HEK293 (cell line): ENCODE measurements at regions not wholly inside any gene's neighbourhood (a gene's known extent, or its start where the extent isn't known, plus 50 kb on each side); places are given as distances from the start of the nearest gene placed in this dataset.

Experiments used
- CTCF ChIP-seq: fragments of 450-650 bp; formaldehyde crosslinking; IDR thresholded peaks from 2 replicates; pipeline ENCODE4 v1.5.1; 2016; ENCODE audit warnings: missing biosample characterization, missing genetic modification characterization
- GLIS1 ChIP-seq: fragments of 450-650 bp; formaldehyde crosslinking; IDR thresholded peaks from 2 replicates; pipeline ENCODE4 v1.5.1; 2016; ENCODE audit warnings: missing biosample characterization, missing genetic modification characterization
- REPIN1 ChIP-seq: fragments of 450-650 bp; formaldehyde crosslinking; IDR thresholded peaks from 2 replicates; pipeline ENCODE4 v1.5.1; 2017; ENCODE audit warnings: missing biosample characterization, missing genetic modification characterization, low read depth
- REST ChIP-seq: fragments of 450-650 bp; formaldehyde crosslinking; IDR thresholded peaks from 2 replicates; pipeline ENCODE4 v1.5.1; 2016; ENCODE audit warnings: missing biosample characterization, missing genetic modification characterization
- YY1 ChIP-seq: fragments of 450-650 bp; formaldehyde crosslinking; IDR thresholded peaks from 2 replicates; pipeline ENCODE4 v1.5.1; 2018; ENCODE audit warnings: missing biosample characterization, missing genetic modification characterization
- ZBTB44 ChIP-seq: fragments of 450-650 bp; IDR thresholded peaks from 2 replicates; pipeline ENCODE4 v1.5.1; 2018; ENCODE audit warnings: missing biosample characterization, mild to moderate bottlenecking, missing genetic modification characterization
- ZNF10 ChIP-seq: fragments of 450-650 bp; formaldehyde crosslinking; IDR thresholded peaks from 2 replicates; pipeline ENCODE4 v1.5.1; 2017; ENCODE audit warnings: missing biosample characterization, missing genetic modification characterization
- ZNF132 ChIP-seq: fragments of 450-650 bp; formaldehyde crosslinking; IDR thresholded peaks from 2 replicates; pipeline ENCODE4 v1.5.1; 2017; ENCODE audit warnings: missing biosample characterization, missing genetic modification characterization, borderline replicate concordance
- ZNF404 ChIP-seq: fragments of 450-650 bp; formaldehyde crosslinking; IDR thresholded peaks from 2 replicates; pipeline ENCODE4 v1.5.1; 2017; ENCODE audit warnings: missing biosample characterization, missing genetic modification characterization
- ZNF416 ChIP-seq: fragments of 450-650 bp; formaldehyde crosslinking; IDR thresholded peaks from 2 replicates; pipeline ENCODE4 v1.5.1; 2016; ENCODE audit warnings: missing biosample characterization, missing genetic modification characterization
- ZNF510 ChIP-seq: fragments of 450-650 bp; formaldehyde crosslinking; IDR thresholded peaks from 2 replicates; pipeline ENCODE4 v1.5.1; 2018; ENCODE audit warnings: mild to moderate bottlenecking, missing genetic modification characterization, missing biosample characterization; ENCODE audit not compliant: insufficient replicate concordance
- ZNF548 ChIP-seq: fragments of 450-650 bp; formaldehyde crosslinking; IDR thresholded peaks from 2 replicates; pipeline ENCODE4 v1.5.1; 2016; ENCODE audit warnings: missing biosample characterization, missing genetic modification characterization
- ZNF639 ChIP-seq: fragments of 450-650 bp; formaldehyde crosslinking; IDR thresholded peaks from 2 replicates; pipeline ENCODE4 v1.5.1; 2016; ENCODE audit warnings: missing biosample characterization, missing genetic modification characterization
- ZNF660 ChIP-seq: fragments of 450-650 bp; IDR thresholded peaks from 2 replicates; pipeline ENCODE4 v1.5.1; 2018; ENCODE audit warnings: missing biosample characterization, mild to moderate bottlenecking, missing genetic modification characterization

GRCh38 chr5:15375559-15375958 is 124.4 kb upstream of the FBXL7 start:
- TF ChIP-seq CTCF (tag by site-specific recombination) (no peak), REST (tag by site-specific recombination) (no peak), ZNF10 (tag by site-specific recombination) (no peak), ZNF510 (tag by site-specific recombination) (no peak), ZNF639 (no peak), GLIS1 (tag by site-specific recombination) (no peak), ZNF660 (no peak), ZNF132 (tag by site-specific recombination) (no peak), YY1 (tag by site-specific recombination) (no peak), ZBTB44 (tag by site-specific recombination) (no peak), REPIN1 (no peak), ZNF548 (tag by site-specific recombination) (no peak), ZNF404 (tag by site-specific recombination) (no peak), ZNF416 (tag by site-specific recombination) (no peak)
